ENCODE measurements at regions not wholly inside any gene's neighbourhood (a gene's known extent, or its start where the extent isn't known, plus 50 kb on each side); places are given as distances from the start of the nearest gene placed in this dataset.

DNA sequence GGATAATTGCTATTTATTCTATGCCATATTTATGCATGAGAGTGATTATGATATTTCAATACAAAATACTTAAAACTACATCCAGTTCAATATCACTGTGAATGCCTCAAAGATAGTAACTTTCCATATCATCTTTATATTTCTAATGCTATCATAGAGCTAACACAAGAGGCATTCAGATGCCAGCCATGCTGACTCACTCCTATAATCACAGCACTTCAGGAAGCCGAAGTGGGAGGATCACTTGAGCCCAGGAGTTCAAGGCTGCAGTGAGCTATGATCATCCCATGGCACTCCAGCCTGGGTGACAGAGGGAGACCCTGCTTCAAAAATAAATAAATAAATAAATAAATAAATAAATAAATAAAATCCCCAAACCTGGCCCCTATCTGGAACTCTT is 498.7 kb downstream of the EPHA3 start:
- Histone ChIP-seq H3K18ac (ENCODE audit: low read length) (no peak overlapping the region), H3K4me1 (ENCODE audit: control insufficient read depth in 2 of 2, insufficient read depth in 1 of 2, low read depth in 1 of 2, low read length in 2 of 2) (no peaks in the 10 kb centered on the region), H4K8ac (ENCODE audit: low read depth, low read length) (no peak overlapping the region), H3K36me3 (replicated peaks in 1 of 2; ENCODE audit: control insufficient read depth in 2 of 2, insufficient read depth in 2 of 2, low read length in 2 of 2) (no peaks in the 10 kb centered on the region), H3K4me2 (ENCODE audit: insufficient read depth, low read length, poor library complexity, severe bottlenecking) (no peak overlapping the region), H3K9me3 (replicated peaks in 1 of 2; ENCODE audit: control insufficient read depth in 2 of 2, insufficient read depth in 1 of 2, low read depth in 1 of 2, low read length in 2 of 2) (no peaks in the 10 kb centered on the region), H3K27ac (replicated peaks; ENCODE audit: low read length) (no peak overlapping the region), H3K23ac (ENCODE audit: low read depth, low read length, poor library complexity) (no peak overlapping the region), H2BK5ac (ENCODE audit: low read length) (no peak overlapping the region), H3K4me3 (ENCODE audit: low read length in 2 of 2) (no peak overlapping the region), H2BK120ac (ENCODE audit: low read depth, low read length) (no peak overlapping the region), H3K79me1 (ENCODE audit: low read depth, low read length) (no peaks in the 10 kb centered on the region), H3K27me3 (ENCODE audit: control insufficient read depth in 3 of 3, insufficient read depth in 3 of 3, low read depth in 1 of 3, low read length in 3 of 3) (no peaks in the 10 kb centered on the region), H2BK12ac (ENCODE audit: low read length) (no peak overlapping the region), H2AK5ac (ENCODE audit: low read depth, low read length) (no peak overlapping the region), H2BK15ac (ENCODE audit: low read length) (no peak overlapping the region), H2AFZ (ENCODE audit: low read length) (no peak overlapping the region), H3K14ac (ENCODE audit: low read length) (no peak overlapping the region), H3K4ac (ENCODE audit: low read length) (no peak overlapping the region), H3K9ac (ENCODE audit: low read depth, low read length, poor library complexity) (no peak overlapping the region), H4K91ac (ENCODE audit: low read depth, low read length, poor library complexity) (no peak overlapping the region)
- WGBS, 2 donors (ENCODE audit: extremely low coverage in 2 of 2, insufficient read length in 2 of 2, insufficient replicate concordance in 1 of 2), result no CpG with 5 or more reads among the region's 1 CpG
- no peak for DNase-seq (ENCODE audit: low spot score)

DNA sequence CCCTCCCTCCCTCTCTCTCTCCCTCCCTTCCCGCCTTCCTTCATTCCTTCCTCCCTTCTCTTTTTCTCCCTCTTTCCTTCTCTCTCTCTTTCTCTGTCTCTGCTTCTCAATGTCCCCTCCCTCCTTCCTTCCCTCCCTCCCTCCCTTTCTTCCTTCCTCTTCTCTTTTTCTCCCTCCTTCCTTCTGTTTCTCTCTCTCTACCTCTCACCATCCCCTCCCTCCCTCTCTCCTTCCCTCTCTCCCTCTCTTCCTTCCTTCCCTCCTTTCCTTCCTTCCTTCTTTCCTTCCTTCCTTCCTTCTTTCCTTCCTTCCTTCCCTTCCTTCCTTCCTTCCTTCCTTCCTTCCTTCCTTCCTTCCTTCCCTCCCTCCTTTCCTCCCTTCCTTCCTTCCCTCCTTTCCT is 504.6 kb downstream of the EPHA3 start:
- Histone ChIP-seq H2BK5ac (ENCODE audit: low read length) (no peak overlapping the region), H4K91ac (ENCODE audit: low read depth, low read length, poor library complexity) (no peak overlapping the region), H2BK120ac (ENCODE audit: low read depth, low read length) (no peak overlapping the region), H3K4me3 (ENCODE audit: low read length in 2 of 2) (no peak overlapping the region), H3K4ac (ENCODE audit: low read length) (no peak overlapping the region), H3K4me1 (ENCODE audit: control insufficient read depth in 2 of 2, insufficient read depth in 1 of 2, low read depth in 1 of 2, low read length in 2 of 2) (peaks cover 0 to 2% of the 10 kb centered on the region in 2 donors), H2BK15ac (ENCODE audit: low read length) (no peak overlapping the region), H4K8ac (ENCODE audit: low read depth, low read length) (no peak overlapping the region), H3K27me3 (ENCODE audit: control insufficient read depth in 3 of 3, insufficient read depth in 3 of 3, low read depth in 1 of 3, low read length in 3 of 3) (no peaks in the 10 kb centered on the region), H3K9me3 (replicated peaks in 1 of 2; ENCODE audit: control insufficient read depth in 2 of 2, insufficient read depth in 1 of 2, low read depth in 1 of 2, low read length in 2 of 2) (no peaks in the 10 kb centered on the region), H3K9ac (ENCODE audit: low read depth, low read length, poor library complexity) (no peak overlapping the region), H3K23ac (ENCODE audit: low read depth, low read length, poor library complexity) (no peak overlapping the region), H3K18ac (ENCODE audit: low read length) (no peak overlapping the region), H3K4me2 (ENCODE audit: insufficient read depth, low read length, poor library complexity, severe bottlenecking) (no peak overlapping the region), H3K14ac (ENCODE audit: low read length) (no peak overlapping the region), H2AK5ac (ENCODE audit: low read depth, low read length) (no peak overlapping the region), H3K27ac (replicated peaks; ENCODE audit: low read length) (no peak overlapping the region), H2AFZ (ENCODE audit: low read length) (no peak overlapping the region), H3K36me3 (replicated peaks in 1 of 2; ENCODE audit: control insufficient read depth in 2 of 2, insufficient read depth in 2 of 2, low read length in 2 of 2) (no peaks in the 10 kb centered on the region), H2BK12ac (ENCODE audit: low read length) (no peak overlapping the region), H3K79me1 (ENCODE audit: low read depth, low read length) (no peaks in the 10 kb centered on the region)
- DNase-seq (ENCODE audit: low spot score), result no peak
- WGBS, 2 donors (ENCODE audit: extremely low coverage in 2 of 2, insufficient read length in 2 of 2, insufficient replicate concordance in 1 of 2), result no CpG with 5 or more reads among the region's 1 CpG

DNA sequence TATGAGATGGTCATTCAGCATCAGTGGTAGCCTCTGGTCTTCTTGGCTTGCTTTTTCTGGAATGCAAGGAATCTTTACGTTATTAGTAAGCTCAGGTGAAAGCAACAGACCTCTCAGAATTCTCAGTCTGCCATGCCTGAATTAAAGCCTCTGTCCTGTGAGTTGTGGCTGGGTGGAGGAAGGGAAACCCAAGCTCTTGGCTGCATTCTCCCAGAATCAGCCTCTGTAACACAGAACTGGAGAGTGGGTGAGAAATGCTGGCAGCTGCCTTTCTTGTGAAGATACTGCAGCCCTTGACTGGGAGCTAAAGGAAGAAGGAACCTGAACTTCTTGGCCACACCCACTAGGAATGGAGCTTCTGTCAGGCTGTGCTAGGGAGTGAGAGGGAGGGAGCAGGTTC is 505.8 kb downstream of the EPHA3 start:
- H3K14ac ChIP-seq (ENCODE audit: low read length), result no peak overlapping the region
- WGBS, 2 donors (ENCODE audit: extremely low coverage in 2 of 2, insufficient read length in 2 of 2, insufficient replicate concordance in 1 of 2), result no CpG with 5 or more reads among the region's 1 CpG
- no peak overlapping the region for H3K23ac ChIP-seq (ENCODE audit: low read depth, low read length, poor library complexity)
- H3K4ac ChIP-seq (ENCODE audit: low read length), result no peak overlapping the region
- H3K4me2 ChIP-seq (ENCODE audit: insufficient read depth, low read length, poor library complexity, severe bottlenecking), result no peak overlapping the region
- H4K91ac ChIP-seq (ENCODE audit: low read depth, low read length, poor library complexity), result no peak overlapping the region
- no peak overlapping the region for H2BK12ac ChIP-seq (ENCODE audit: low read length)
- peaks cover 0 to 2% of the 10 kb centered on the region in 2 donors for H3K4me1 ChIP-seq (ENCODE audit: control insufficient read depth in 2 of 2, insufficient read depth in 1 of 2, low read depth in 1 of 2, low read length in 2 of 2)
- no peak overlapping the region for H4K8ac ChIP-seq (ENCODE audit: low read depth, low read length)
- no peak overlapping the region for H3K9ac ChIP-seq (ENCODE audit: low read depth, low read length, poor library complexity)
- H2AK5ac ChIP-seq (ENCODE audit: low read depth, low read length), result no peak overlapping the region
- no peak overlapping the region for H3K4me3 ChIP-seq (ENCODE audit: low read length in 2 of 2)
- H2BK15ac ChIP-seq (ENCODE audit: low read length), result no peak overlapping the region
- H2AFZ ChIP-seq (ENCODE audit: low read length), result peak overlapping the region; percentile 5
- no peaks in the 10 kb centered on the region for H3K79me1 ChIP-seq (ENCODE audit: low read depth, low read length)
- H2BK120ac ChIP-seq (ENCODE audit: low read depth, low read length), result no peak overlapping the region
- no peaks in the 10 kb centered on the region for H3K27me3 ChIP-seq (ENCODE audit: control insufficient read depth in 3 of 3, insufficient read depth in 3 of 3, low read depth in 1 of 3, low read length in 3 of 3)
- H3K36me3 ChIP-seq (replicated peaks in 1 of 2; ENCODE audit: control insufficient read depth in 2 of 2, insufficient read depth in 2 of 2, low read length in 2 of 2), result no peaks in the 10 kb centered on the region
- no peak overlapping the region for H3K27ac ChIP-seq (replicated peaks; ENCODE audit: low read length)
- H3K18ac ChIP-seq (ENCODE audit: low read length), result no peak overlapping the region
- DNase-seq (ENCODE audit: low spot score), result no peak
- H3K9me3 ChIP-seq (replicated peaks in 1 of 2; ENCODE audit: control insufficient read depth in 2 of 2, insufficient read depth in 1 of 2, low read depth in 1 of 2, low read length in 2 of 2), result no peaks in the 10 kb centered on the region
- H2BK5ac ChIP-seq (ENCODE audit: low read length), result no peak overlapping the region

DNA sequence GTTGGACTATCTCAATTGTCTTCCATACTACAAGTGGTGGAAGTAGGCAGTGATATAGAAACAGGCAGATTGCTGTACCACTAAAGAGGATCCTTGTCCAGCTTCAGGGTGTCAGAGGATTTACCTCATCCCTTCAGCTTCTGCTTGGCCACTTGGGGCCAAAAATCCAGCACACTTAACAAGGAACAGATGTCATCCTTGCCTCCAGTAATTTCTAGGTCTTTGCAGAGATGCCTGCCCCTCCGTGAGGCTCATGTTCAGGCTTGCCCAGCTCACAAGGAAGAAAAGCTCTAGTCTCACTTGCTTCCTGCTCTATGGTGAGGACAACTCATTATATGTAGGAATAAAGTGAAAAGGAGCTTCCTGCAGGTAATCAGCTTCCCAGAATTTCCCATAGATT is 510.3 kb downstream of the EPHA3 start:
- H2BK120ac ChIP-seq (ENCODE audit: low read depth, low read length), result no peak overlapping the region
- H3K36me3 ChIP-seq (replicated peaks in 1 of 2; ENCODE audit: control insufficient read depth in 2 of 2, insufficient read depth in 2 of 2, low read length in 2 of 2), result no peaks in the 10 kb centered on the region
- H2AFZ ChIP-seq (ENCODE audit: low read length), result peak overlapping the region; percentile 63
- no peak overlapping the region for H4K91ac ChIP-seq (ENCODE audit: low read depth, low read length, poor library complexity)
- no peak overlapping the region for H3K27ac ChIP-seq (replicated peaks; ENCODE audit: low read length)
- no peak overlapping the region for H2AK5ac ChIP-seq (ENCODE audit: low read depth, low read length)
- no peak overlapping the region for H3K9ac ChIP-seq (ENCODE audit: low read depth, low read length, poor library complexity)
- H3K14ac ChIP-seq (ENCODE audit: low read length), result no peak overlapping the region
- no peaks in the 10 kb centered on the region for H3K9me3 ChIP-seq (replicated peaks in 1 of 2; ENCODE audit: control insufficient read depth in 2 of 2, insufficient read depth in 1 of 2, low read depth in 1 of 2, low read length in 2 of 2)
- H3K23ac ChIP-seq (ENCODE audit: low read depth, low read length, poor library complexity), result no peak overlapping the region
- no peak overlapping the region for H3K4ac ChIP-seq (ENCODE audit: low read length)
- no peak overlapping the region for H3K4me3 ChIP-seq (ENCODE audit: low read length in 2 of 2)
- no peak overlapping the region for H3K18ac ChIP-seq (ENCODE audit: low read length)
- no peak overlapping the region for H2BK15ac ChIP-seq (ENCODE audit: low read length)
- H2BK12ac ChIP-seq (ENCODE audit: low read length), result no peak overlapping the region
- H3K27me3 ChIP-seq (ENCODE audit: control insufficient read depth in 3 of 3, insufficient read depth in 3 of 3, low read depth in 1 of 3, low read length in 3 of 3), result no peaks in the 10 kb centered on the region
- DNase-seq (ENCODE audit: low spot score), result no peak
- H3K79me1 ChIP-seq (ENCODE audit: low read depth, low read length), result no peaks in the 10 kb centered on the region
- WGBS, 2 donors (ENCODE audit: extremely low coverage in 2 of 2, insufficient read length in 2 of 2, insufficient replicate concordance in 1 of 2), result no CpG with 5 or more reads among the region's 1 CpG
- no peak overlapping the region for H3K4me2 ChIP-seq (ENCODE audit: insufficient read depth, low read length, poor library complexity, severe bottlenecking)
- no peak overlapping the region for H4K8ac ChIP-seq (ENCODE audit: low read depth, low read length)
- H3K4me1 ChIP-seq (ENCODE audit: control insufficient read depth in 2 of 2, insufficient read depth in 1 of 2, low read depth in 1 of 2, low read length in 2 of 2), result peaks cover 0 to 2% of the 10 kb centered on the region in 2 donors
- H2BK5ac ChIP-seq (ENCODE audit: low read length), result no peak overlapping the region
